Sigmoid colon (tissue), 6 donors: ENCODE measurements at regions not wholly inside any gene's neighbourhood (a gene's known extent, or its start where the extent isn't known, plus 50 kb on each side); places are given as distances from the start of the nearest gene placed in this dataset.

ENCODE experiments used
- DNase-seq: peaks from one replicate; pipeline ENCODE4 v3.0.0-alpha.2; 2019
- H3K27ac ChIP-seq, 4 donors: fragments of 200-600 bp; sonication (generic); one replicate each; pipeline ENCODE4 v1.5.1; 2016 to 2019; ENCODE audit warnings: mild to moderate bottlenecking in 1 of 4
- H3K27me3 ChIP-seq, 3 donors: fragments of 200-600 bp; sonication (generic); one replicate each; pipeline ENCODE4 v1.5.1; 2019; ENCODE audit warnings: mild to moderate bottlenecking in 1 of 3
- H3K36me3 ChIP-seq, 4 donors: fragments of 200-600 bp; sonication (generic); one replicate each; pipeline ENCODE4 v1.5.1; 2016 to 2019
- H3K4me1 ChIP-seq, 4 donors: fragments of 200-600 bp; sonication (generic); one replicate each; pipeline ENCODE4 v1.5.1; 2017 to 2019
- H3K4me3 ChIP-seq, 4 donors: fragments of 200-600 bp; sonication (generic); one replicate each; pipeline ENCODE4 v1.5.1; 2017 to 2019; ENCODE audit warnings: mild to moderate bottlenecking in 2 of 4, moderate library complexity in 1 of 4
- H3K9me3 ChIP-seq, 4 donors: fragments of 200-600 bp in 3 of 4; sonication (generic) in 3 of 4; one replicate each; pipeline versions ENCODE4 v1.5.1 to v1.6.1; 2013 to 2019
- CTCF ChIP-seq, 4 experiments: fragments of 450-650 bp in 3 of 4; fragments of 200-600 bp in 1 of 4; IDR thresholded peaks; one replicate each; pipeline ENCODE4 v1.5.1; 2016 to 2019; ENCODE audit warnings: antibody characterized with exemption in 4 of 4, mild to moderate bottlenecking in 3 of 4, moderate library complexity in 2 of 4
- EP300 ChIP-seq, 4 donors: sonication (generic); formaldehyde crosslinking; IDR thresholded peaks; one replicate each; pipeline ENCODE4 v1.6.1; 2017; ENCODE audit warnings: antibody characterized with exemption in 4 of 4
- POLR2A ChIP-seq, 2 donors: fragments of 450-650 bp; IDR thresholded peaks; one replicate each; pipeline ENCODE4 v1.6.1; 2016; ENCODE audit warnings: antibody characterized with exemption in 2 of 2, mild to moderate bottlenecking in 2 of 2, moderate library complexity in 2 of 2
- POLR2AphosphoS5 ChIP-seq, 4 donors: sonication (generic); formaldehyde crosslinking; IDR thresholded peaks; one replicate each; pipeline ENCODE4 v1.6.1; 2017; ENCODE audit warnings: antibody characterized with exemption in 4 of 4
- WGBS, 2 donors: extraction: QIAGEN DNeasy Blood & Tissue Kit; methylation state at CpG; one replicate each; pipeline ENCODE4 v1.1.7; 2013; 5-methylcytosine and 5-hydroxymethylcytosine counted together
- intact Hi-C: fragments of 100-400 bp; cut with DNase I; formaldehyde crosslinking; loops from one replicate; pipeline ENCODE4 v1.15.1; 2023
- donor health status: healthy with polysubstance abuse.
- donor health status: healthy.

GRCh38 chr6:81925201-81925600, 172.7 kb upstream of the TENT5A start:
- Histone ChIP-seq H3K27me3 (no peaks in the 10 kb centered on the region), H3K27ac (no peak overlapping the region), H3K4me1 (no peaks in the 10 kb centered on the region), H3K9me3 (peaks cover 0 to 5% (median 0%) of the 10 kb centered on the region in 4 donors), H3K4me3 (no peak overlapping the region), H3K36me3 (no peaks in the 10 kb centered on the region)
- DNase-seq: no peak
- TF ChIP-seq POLR2AphosphoS5 (IDR thresholded peaks at IDR 0.05) (no peak), POLR2A (IDR thresholded peaks at IDR 0.05) (no peak), CTCF (IDR thresholded peaks at IDR 0.05) (no peak), EP300 (IDR thresholded peaks at IDR 0.05) (no peak)
- 88 to 93% methylated on average over 1 of the region's 1 CpG for WGBS, 2 donors
- intact Hi-C loops: no loop called here

- peaks cover 0 to 17% (median 1%) of the 10 kb centered on the region in 4 donors for H3K4me1 ChIP-seq
- H3K4me3 ChIP-seq: no peak overlapping the region
- WGBS, 2 donors: 57 to 77% methylated on average over 5 of the region's 5 CpGs
- intact Hi-C loops: no loop called here
- peak in 2 of 4 donors; percentile 25 to 44 for TF ChIP-seq POLR2AphosphoS5 (IDR thresholded peaks at IDR 0.05)
- TF ChIP-seq EP300 (IDR thresholded peaks at IDR 0.05): no peak
- H3K27ac ChIP-seq: no peak overlapping the region
- no peak for DNase-seq
- no peaks in the 10 kb centered on the region for H3K36me3 ChIP-seq
- no peaks in the 10 kb centered on the region for H3K9me3 ChIP-seq
- H3K27me3 ChIP-seq: no peaks in the 10 kb centered on the region
Measured at GRCh38 chr6:81909981-81910900, 157.8 kb upstream of the TENT5A start.

- no peak for DNase-seq
- no peaks in the 10 kb centered on the region for H3K9me3 ChIP-seq
- H3K4me1 ChIP-seq: peaks cover 0 to 17% (median 1%) of the 10 kb centered on the region in 4 donors
- intact Hi-C loops: no loop called here
- H3K27me3 ChIP-seq: no peaks in the 10 kb centered on the region
- H3K4me3 ChIP-seq: no peak overlapping the region
- 90 to 94% methylated on average over 2 of the region's 2 CpGs for WGBS, 2 donors
- no peak overlapping the region for H3K27ac ChIP-seq
- TF ChIP-seq POLR2AphosphoS5 (IDR thresholded peaks at IDR 0.05) (no peak), CTCF (IDR thresholded peaks at IDR 0.05) (no peak), EP300 (IDR thresholded peaks at IDR 0.05) (no peak), POLR2A (IDR thresholded peaks at IDR 0.05) (no peak)
- no peaks in the 10 kb centered on the region for H3K36me3 ChIP-seq
Measured at GRCh38 chr6:81909162-81909561, 156.7 kb upstream of the TENT5A start.

GRCh38 chr6:81906709-81907204, 154.3 kb upstream of the TENT5A start:
- TF ChIP-seq CTCF (IDR thresholded peaks at IDR 0.05) (no peak), EP300 (IDR thresholded peaks at IDR 0.05) (no peak), POLR2AphosphoS5 (IDR thresholded peaks at IDR 0.05) (peak in 3 of 4 donors; percentile 13 to 63 (median 57))
- Histone ChIP-seq H3K27me3 (no peaks in the 10 kb centered on the region), H3K36me3 (no peaks in the 10 kb centered on the region), H3K27ac (no peak overlapping the region), H3K4me3 (no peak overlapping the region), H3K4me1 (peaks cover 0 to 20% (median 5%) of the 10 kb centered on the region in 4 donors), H3K9me3 (no peaks in the 10 kb centered on the region)
- 90 to 95% methylated on average over 2 of the region's 2 CpGs for WGBS, 2 donors
- DNase-seq: no peak
- intact Hi-C loops: no loop called here

- Histone ChIP-seq H3K27ac (no peak overlapping the region), H3K4me3 (no peak overlapping the region), H3K4me1 (peaks cover 0 to 27% (median 11%) of the 10 kb centered on the region in 4 donors), H3K27me3 (no peaks in the 10 kb centered on the region), H3K36me3 (no peaks in the 10 kb centered on the region), H3K9me3 (no peaks in the 10 kb centered on the region)
- intact Hi-C loops: no loop called here
- WGBS, 2 donors: 91 to 95% methylated on average over 3 of the region's 3 CpGs
- DNase-seq: no peak
- no peak for TF ChIP-seq CTCF (IDR thresholded peaks at IDR 0.05)
- no peak for TF ChIP-seq POLR2AphosphoS5 (IDR thresholded peaks at IDR 0.05)
- no peak for TF ChIP-seq POLR2A (IDR thresholded peaks at IDR 0.05)
- TF ChIP-seq EP300 (IDR thresholded peaks at IDR 0.05): no peak
Measured at GRCh38 chr6:81906041-81906440, 153.6 kb upstream of the TENT5A start.
